Posterior cingulate gyrus (tissue), 11 donors: ENCODE measurements at regions not wholly inside any gene's neighbourhood (a gene's known extent, or its start where the extent isn't known, plus 50 kb on each side); places are given as distances from the start of the nearest gene placed in this dataset.
"Not testable (repeated sequence)": the region's sequence is repeated elsewhere in the genome, so short reads cannot be mapped to it uniquely, and the experiment has no call there.

Experiments used
- DNase-seq, 10 donors: peaks; one replicate each; pipeline versions ENCODE4 v3.0.0 to v3.0.0-alpha.2; 2020 to 2021; ENCODE audit warnings: mixed read lengths in 3 of 10
- intact Hi-C: fragments of 100-400 bp; cut with DNase I; formaldehyde crosslinking; loops from one replicate; pipeline ENCODE4 v1.15.1; 2023

DNA sequence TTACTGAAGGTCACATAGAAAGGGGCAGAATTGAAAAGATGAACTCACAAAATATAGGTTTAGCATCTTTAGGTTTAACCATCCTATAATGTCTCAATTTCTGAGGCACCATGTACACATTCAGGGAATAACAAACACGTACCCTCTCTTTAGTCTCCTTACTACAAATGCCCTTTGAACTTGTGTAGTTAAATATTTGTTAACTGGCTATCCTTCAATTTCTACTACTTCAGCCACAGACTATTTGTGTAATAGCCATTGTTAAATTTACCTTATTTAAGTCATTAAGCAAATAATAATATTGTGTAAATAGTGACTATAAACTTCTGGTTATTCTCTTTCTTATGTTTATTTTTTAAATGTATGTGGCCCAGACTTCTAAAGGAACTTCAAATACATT lies 600.5 kb downstream of the KCNT2 start:
- intact Hi-C loops, result no loop called here
- no peak for DNase-seq

DNA sequence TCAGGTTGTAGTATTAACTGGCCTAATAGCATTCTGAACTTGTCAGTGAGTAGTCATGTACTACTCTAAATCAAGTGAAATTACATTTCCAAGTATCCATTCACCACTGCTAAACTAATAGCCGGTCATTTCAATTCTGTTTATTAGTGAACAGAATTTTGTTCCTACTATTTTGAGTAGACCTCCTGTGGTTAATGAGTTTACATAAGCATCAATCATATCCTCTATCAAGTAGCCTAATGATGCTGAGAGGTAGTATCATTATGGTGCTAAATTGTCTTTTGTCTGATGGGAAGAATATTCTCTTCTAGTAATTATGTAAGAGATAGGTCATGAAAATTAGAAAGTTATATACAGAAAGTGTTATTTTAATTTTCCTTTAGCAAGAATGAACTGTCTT lies 602.8 kb downstream of the KCNT2 start:
- intact Hi-C loops, result no loop called here
- no peak for DNase-seq

DNA sequence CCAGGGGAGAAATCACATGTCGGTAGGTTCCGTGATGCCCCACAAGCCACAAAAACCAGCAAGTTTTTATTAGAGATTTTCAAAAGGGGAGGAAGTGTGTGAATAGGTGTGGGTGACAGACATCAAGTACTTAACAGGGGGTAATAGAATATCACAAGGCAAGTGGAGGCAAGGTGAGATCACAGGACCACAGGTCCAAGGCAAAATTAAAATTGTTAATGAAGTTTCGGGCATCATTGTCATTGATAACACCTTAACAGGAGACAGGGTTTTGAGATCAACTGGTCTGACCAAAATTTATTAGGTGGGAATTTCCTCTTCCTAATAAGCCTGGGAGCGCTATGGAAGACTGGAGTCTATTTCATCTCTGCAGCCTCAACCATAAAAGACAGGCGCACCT lies 603.9 kb downstream of the KCNT2 start:
- DNase-seq, intact Hi-C loops: not testable (repeated sequence)

DNA sequence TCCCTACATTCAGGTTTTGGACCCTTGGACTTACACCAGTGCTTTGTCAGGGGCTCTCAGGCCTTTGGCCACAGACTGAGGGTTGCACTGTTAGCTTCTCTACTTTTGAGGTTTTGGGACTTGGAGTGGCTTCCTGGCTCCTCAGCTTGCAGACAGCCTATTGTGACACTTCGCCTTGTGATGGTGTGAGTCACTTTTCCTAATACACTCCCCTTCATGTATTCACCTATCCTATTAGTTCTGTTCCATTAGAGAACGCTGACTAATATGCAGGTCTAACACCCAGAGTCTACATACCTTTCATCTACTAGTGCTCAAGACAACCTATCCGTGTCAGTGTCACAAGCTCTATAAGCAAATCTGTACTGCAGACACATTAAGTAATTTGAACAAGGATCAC lies 605.3 kb downstream of the KCNT2 start:
- intact Hi-C loops, result no loop called here
- DNase-seq, result no peak

DNA sequence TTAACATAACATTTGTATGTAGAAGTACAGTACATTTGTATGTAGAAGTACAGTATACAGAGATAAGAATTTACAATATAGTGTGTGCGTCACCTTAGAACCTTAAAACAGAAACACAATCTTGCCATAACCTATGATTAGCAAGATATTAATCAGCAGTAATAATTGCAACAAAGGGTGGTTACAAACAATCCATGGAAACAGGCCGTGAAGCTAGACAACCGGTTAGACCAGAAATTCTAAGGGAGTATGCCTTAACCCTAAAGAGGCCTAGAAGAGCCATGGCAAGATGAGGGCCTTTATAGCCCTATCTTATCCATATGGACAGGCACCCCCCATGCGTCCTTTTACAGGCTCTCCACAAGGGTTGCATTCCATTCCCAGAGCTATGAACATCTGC lies 605.9 kb downstream of the KCNT2 start:
- DNase-seq, intact Hi-C loops: not testable (repeated sequence)

DNA sequence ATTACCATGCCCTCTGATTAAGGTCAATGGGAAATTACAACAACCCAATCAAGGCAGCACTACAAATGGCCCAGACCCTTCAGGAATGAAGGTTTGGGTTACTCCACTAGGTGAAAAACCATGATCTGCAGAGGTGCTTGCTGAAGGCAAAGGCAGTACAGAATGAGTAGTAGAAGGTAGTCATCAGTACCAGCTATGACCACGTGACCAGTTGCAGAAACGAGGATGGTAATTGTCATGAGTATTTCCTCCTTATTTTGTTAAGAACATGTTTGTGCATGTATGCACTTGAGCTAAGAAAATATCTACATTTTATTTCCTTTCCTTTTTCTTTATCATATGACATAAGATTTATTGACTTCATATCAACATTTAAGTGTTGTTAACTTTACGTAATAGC lies 607.1 kb downstream of the KCNT2 start:
- no peak for DNase-seq
- intact Hi-C loops, result no loop called here

DNA sequence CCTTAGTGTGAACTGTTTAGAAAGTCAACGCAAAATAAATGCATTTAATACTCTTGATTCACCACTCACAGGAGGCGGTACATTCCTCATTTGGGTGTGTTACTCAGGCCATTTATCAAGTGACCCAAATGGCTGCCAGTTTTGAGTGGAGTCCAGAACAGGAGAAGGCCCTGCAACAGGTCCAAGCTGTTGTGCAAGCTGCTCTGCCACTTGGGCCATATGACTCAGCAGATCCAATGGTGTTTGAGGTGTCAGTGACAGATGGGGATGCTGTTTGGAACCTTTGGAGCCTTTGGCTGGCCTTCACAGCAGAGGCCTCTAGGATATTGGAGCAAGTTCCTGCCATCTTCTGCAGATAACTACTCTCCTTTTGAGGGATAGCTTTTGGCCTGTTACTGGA lies 609.2 kb downstream of the KCNT2 start:
- intact Hi-C loops, result no loop called here
- no peak for DNase-seq

DNA sequence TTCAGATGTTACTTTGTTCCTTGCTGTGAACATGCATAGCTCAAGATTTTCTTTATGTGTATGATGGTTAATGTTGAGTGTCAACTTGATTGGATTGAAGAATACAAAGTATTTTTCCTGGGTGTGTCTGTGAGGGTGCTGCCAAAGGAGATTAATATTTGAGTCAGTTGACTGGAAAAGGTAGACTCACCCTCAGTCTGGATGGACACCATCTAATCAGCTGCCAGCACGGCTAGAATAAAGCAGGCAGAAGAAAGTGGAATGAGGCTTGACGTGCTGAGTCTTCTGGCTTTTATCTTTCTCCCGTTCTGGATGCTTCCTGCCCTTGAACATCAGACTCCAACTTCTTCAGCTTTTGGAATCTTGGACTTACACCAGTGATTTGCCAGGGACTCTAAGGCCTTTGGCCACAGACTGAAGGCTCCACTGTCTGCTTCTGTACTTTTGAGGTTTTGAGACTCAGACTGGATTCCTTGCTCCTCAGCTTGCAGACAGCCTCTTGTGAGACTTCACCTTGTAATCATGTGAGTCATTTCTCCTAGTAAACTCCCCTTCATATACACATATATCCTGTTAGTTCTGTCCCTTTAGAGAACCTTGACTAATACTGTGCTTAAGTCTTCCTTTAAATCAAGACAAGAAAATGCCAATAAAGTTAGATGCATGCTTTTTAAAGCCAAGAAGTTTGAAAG lies 626.6 kb downstream of the KCNT2 start:
- DNase-seq, result no peak
- intact Hi-C loops, result no loop called here

DNA sequence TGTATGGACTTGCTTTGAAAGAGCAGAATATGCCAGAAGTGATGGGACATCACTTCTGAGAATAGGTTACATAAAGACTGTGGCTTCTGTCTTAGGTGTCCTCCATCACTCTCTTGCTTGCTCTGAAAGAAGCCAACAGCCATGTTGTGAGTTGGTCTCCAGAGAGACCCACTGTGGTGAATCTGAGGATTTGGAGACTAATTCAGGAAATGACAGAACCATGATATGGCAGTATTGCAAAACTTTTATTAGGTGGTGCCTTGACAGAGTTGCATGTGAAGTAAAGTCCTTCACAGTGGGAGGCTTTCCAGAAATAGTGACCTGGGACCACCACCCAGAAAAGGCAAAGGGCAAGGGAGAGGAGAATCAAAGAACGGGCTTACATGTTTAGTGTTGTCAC lies 628.6 kb downstream of the KCNT2 start:
- DNase-seq, result no peak
- intact Hi-C loops, result no loop called here

DNA sequence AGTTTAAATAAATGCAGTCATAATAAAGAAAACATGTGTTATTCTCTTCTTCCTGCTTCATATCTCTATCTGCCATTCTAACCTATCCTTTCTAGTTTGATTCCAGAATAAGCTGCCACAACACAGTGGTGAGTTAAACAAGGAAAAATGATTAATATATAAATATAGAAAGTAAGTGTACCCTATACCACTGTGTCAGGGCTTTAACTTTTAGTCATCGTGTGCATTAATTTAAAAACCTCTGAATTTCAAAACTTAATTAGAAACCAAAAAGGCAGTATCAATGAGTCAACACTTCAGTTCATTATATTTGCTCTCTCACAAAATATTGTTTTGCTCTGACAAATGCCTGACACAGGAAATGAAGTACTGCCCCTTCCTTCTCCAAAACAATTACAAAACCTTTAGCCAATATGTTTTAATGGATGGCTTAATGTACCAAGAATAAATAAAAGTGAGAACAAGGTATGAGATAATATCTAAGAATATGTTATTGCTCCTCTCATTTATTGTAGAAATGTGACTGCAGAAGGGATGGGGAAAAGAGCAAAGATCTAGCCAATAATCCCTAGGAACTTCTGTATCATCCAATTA lies 634.8 kb downstream of the KCNT2 start:
- DNase-seq, result no peak
- intact Hi-C loops, result no loop called here

DNA sequence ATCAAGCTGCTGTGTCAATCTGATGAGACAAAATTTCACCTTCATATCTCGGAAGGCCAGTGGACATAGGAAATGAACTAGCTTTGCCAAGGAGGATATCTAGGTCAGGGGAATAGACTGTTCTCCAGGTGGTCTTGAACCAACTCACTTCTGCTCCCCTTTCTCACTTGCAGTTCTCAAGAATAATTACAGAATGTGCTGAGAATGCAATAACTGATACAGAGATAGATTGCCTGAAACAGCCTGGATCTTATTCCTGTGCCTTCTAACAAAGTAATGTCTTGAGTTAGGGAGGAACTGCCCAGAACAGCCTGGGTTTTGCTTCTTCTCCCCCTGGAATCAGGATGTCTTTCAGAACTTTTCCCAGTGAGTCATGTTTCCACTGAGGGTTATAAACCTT lies 636.7 kb downstream of the KCNT2 start:
- intact Hi-C loops, result no loop called here
- DNase-seq, result no peak

DNA sequence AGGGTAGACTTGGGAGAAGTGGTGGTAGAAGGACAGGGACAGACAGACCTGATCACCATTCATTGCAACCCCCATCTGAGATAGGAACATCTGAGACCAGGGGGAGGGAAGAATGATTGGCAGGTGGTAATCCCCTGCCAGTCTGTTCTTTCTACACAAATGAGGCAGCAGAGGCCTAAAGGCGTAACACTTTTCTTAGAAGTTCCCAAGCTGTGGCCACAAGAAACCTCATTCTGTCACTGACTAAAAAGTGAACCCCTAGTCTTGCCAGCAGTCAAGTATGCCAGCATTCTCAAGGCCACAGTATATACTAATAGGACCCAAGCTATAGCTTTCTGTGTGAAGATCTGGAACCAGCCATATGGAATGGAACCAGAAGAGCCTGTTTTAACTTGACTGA lies 638.0 kb downstream of the KCNT2 start:
- intact Hi-C loops, result no loop called here
- no peak for DNase-seq

DNA sequence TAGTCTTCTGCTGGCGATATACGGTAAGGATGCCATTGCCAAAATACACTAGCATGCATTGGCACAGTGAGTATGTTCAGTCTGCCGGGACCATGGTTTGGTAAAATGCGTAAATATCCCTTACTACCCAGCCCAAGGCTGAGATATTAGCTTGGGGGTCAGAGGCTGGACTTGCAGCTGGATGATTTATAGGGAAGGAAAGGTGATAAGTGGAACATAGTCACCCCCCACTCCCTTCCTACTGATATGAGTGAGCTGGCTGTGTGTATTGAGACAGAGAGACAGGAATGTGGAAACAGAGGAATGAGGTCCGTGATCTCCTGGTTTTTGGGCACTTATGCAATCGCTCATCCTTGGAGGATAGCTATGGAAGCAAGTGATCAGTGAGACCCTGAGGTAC lies 642.8 kb downstream of the KCNT2 start:
- no peak for DNase-seq
- intact Hi-C loops, result no loop called here

DNA sequence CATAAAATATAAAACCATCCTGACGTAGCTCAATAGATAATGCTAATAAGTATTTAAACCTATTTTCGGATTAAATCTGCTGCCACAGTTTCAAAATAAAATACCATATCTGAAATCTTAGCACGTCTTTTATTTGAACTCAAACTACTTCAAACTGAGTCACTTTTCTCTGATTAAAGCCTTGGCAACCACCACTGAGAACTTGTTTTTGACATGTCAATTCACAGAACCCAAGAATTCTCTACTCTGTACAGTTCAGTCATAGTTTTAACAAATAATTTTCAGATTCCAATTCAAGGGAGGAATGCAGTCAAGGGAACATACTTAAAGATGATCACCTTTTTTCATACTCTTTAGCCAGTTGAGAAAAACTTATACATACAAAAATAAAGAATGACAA lies 643.2 kb downstream of the KCNT2 start:
- intact Hi-C loops, result no loop called here
- DNase-seq, result no peak

DNA sequence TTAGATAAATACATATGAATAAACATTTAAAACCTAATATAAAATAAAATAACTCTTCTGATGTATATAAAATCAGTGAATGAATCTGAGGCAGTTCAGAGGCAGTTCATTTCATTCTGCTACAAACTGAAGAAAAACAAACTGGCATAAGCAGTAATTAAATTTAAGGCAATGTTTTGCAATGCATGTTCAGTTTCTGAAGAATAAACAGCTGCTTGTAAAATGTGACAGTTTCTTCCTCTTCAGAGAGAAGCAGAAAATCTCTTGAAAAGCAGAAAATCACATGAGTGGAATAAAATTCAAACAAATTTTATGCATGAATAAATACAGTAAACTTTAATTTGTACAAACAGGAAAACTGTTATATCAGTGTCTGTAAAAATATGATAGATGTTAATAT lies 643.7 kb downstream of the KCNT2 start:
- intact Hi-C loops, result no loop called here
- no peak for DNase-seq

DNA sequence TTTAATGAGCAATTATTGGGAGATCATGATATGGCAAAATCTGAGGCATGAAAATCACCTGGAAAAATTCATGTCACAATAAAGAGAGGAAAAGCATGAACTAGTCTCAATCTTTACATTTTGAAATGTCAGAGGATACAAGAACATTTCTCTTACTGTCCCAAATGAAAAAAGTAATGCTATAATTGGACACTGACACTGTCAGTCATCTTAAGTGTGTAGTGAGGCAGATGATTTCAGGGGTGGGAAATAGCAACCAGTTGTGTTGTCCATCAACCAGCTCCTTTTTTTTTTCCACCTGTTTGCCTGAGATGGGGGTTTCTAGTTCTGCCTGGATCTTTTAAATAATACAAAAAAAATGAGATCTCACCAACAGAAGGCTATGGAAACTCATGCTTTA lies 646.2 kb downstream of the KCNT2 start:
- intact Hi-C loops, result no loop called here
- DNase-seq, result no peak

DNA sequence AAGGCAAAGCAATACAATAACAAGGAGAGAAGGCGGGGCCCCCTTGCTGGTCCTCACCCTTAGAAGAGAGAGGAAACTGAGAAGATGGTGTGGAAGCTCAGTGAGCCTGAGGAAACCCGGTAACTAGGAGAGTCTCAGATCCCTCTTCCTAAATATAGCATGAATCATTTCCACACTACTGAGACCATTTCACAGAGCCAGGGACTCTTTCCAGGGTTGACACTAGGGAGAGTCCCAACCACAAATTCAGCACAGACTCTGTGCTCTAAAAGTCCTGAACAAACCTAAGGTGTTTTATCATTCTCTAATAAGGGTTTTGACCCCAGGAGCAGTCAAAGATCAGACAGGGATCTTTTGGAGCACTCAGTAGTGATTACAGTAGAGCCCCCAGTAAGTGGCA lies 647.7 kb downstream of the KCNT2 start:
- intact Hi-C loops, result no loop called here
- DNase-seq, result no peak

DNA sequence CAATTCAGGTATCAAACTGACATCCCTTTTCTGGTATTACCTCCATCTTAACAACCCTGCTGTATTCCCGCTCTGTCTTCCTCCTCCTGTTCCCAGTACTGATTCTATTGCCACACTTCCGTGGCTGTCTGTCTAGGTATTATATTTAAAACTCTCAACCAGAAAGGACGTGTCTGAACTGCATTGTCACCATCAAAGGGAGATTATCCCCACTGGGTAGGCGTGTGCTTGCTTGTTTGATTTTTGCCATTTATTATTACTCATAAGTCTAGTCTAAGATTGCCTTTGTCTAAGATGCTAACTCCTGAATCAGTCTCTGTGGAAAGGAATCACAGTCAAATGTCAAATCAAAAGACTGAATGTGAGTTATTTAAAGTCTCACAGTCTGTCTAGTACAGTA lies 650.1 kb downstream of the KCNT2 start:
- intact Hi-C loops, result no loop called here
- no peak for DNase-seq

DNA sequence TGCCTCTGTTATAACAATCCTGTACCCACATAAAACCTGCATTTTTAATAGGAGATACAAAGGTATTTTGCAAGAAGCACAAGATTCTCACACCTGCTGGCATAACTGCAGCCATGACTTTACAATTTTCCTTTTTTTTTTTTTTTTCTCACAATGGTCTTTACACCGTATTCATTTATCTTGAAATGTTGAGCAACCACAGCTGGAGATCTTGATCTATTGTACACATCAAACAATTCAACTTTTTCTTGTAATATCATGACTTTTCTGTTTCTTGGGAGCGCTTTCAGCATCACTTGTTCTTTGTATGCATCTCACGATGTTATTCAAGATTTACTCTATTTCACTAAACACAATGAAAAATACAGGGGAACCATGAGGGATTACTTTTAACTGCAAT lies 651.4 kb downstream of the KCNT2 start:
- no peak for DNase-seq
- intact Hi-C loops, result no loop called here

DNA sequence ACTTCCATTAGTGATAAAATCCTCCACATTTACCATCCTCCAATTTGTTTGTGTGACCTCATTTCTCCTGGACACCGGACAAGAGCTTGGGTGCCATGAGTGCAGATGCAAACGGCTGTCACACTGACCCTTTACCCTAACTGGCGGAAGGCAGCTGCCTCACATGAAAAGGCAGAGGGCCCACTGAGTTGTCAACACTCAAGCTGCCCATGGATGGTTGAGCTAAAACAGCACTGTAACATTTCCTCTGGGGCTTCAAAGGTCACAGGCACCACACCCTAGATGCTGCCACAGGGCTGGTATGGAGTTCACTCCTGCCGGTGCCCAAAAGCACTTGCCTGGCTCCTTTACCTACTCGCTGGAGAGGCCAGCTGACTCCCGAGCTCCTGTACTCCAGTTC lies 653.4 kb downstream of the KCNT2 start:
- intact Hi-C loops, result no loop called here
- DNase-seq, result no peak

DNA sequence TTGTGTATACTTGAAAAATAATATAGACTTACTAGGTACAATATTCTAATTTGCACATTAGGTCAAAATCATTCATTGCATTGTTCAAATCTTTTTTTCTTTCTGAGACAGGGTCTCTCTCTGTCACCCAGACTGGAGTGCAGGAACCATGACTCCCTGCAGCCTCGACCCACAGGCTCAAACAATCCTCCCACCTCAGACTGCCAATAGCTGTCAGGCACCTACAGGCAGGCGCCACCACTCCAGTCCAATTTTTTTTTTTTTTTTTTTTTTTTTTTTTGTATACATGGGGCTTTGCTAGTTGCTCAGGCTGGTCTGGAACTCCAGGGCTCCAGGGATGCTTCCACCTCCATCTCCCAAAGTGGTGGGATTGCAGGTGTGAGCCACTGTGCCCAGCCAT lies 656.9 kb downstream of the KCNT2 start:
- DNase-seq, result no peak
- intact Hi-C loops, result no loop called here

DNA sequence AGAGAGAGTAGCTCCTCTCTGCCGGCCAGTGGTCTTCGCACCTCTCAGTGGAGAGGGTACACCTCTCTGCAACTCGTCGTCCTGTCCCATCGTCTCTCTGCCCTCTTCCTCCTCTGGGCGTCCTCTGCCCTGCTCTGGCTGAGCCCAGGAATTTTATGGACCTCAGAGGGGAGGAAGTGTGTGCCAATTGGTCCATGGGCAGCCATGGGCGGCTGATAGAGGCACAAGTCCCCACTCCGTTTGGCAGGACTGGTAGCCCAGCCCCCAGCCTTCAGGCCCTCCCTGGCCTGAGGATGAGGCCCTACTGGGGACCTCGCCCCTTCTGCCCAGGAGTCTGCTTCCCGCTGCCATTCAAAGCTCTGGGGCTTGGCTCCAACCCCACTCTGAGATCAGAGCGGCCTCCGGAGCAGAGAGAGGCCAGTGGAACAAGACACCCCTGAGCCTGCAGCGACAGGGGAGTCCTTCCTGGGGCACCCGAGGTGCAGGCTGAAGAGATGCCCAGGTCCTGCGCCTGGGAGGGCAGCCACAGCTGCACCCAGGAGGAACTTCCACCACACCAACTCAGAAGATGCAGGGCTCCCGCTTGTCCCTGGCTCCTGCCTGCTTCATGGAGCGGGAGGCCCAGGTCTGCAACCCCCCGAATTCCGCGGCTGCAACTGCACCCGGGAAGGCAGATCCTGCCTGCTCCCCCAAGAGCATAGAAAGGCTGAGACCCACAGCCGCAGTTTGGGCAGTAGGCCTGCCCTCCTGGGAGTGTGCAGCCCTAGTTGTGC lies 659.9 kb downstream of the KCNT2 start:
- peak in 2 of 10 donors; percentile 70 for DNase-seq
- intact Hi-C loops, result no loop called here
